GM12892 (cell line): ENCODE measurements at regions not wholly inside any gene's neighbourhood (a gene's known extent, or its start where the extent isn't known, plus 50 kb on each side); places are given as distances from the start of the nearest gene placed in this dataset.

Experiments used
- DNase-seq: peaks from one replicate; pipeline ENCODE4 v3.0.0; 2011; ENCODE audit not compliant: insufficient read length
- FAIRE-seq: peaks from 2 replicates; lab custom pipeline; 2011; peaks lifted over from hg19 to GRCh38; lab: Jason Lieb, UNC
- POLR2A ChIP-seq: IDR thresholded peaks from 2 replicates; pipeline ENCODE4 v1.6.1; 2011; ENCODE audit warnings: low read depth, low read length, control low read depth
- POLR2AphosphoS5 ChIP-seq: IDR thresholded peaks from 2 replicates; pipeline ENCODE4 v1.6.1; 2011; ENCODE audit warnings: low read depth, low read length, control low read depth
- TAF1 ChIP-seq: IDR thresholded peaks from 2 replicates; pipeline ENCODE4 v1.6.1; 2011; ENCODE audit warnings: low read depth, mild to moderate bottlenecking, control low read depth, low read length, borderline replicate concordance

DNA sequence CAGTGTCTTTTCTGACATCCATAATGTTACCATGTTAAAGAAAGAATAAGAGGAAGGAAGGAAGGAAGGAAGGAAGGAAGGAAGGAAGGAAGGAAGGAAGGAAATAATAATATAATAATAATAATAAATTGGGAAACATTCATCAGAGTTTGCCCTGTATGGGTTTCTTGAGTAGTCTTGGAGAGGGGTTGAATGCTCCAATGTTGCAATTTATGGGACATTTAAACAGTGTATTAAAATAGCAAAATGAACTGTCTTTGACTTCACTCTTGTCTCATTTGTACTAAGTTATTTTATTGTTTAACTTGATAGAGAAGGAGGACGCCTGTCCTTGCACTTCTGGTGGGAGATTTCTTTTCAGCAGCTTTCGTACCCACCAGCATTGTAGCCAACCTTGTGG is 277.7 kb downstream of the RNF144A start:
- no peak for DNase-seq
- no peak for FAIRE-seq
- TF ChIP-seq TAF1, result no peak
- no peak for TF ChIP-seq POLR2AphosphoS5
- no peak for TF ChIP-seq POLR2A

DNA sequence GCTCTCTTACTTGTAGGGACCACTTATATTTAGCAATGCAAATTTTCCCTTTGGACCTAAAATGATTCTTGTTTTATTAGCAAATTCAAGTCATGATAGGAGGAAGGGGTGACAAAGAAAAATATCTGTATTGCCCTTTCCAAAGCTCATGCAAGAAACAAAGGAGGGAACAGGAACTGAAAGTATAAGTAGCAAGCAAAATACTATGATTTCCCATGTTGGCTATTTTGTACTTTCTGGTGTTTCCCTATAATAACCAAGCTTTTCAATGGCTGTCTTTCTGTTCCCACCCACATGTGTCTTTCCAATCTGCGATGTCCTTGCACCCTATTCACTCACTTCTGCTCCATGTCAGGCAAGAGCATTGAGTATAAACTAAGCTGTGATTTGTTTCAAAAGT is 279.7 kb downstream of the RNF144A start:
- FAIRE-seq, result peak; percentile 24
- no peak for DNase-seq
- TF ChIP-seq POLR2A, result no peak

GRCh38 chr2:7201851-7202250 is 284.6 kb downstream of the RNF144A start:
- FAIRE-seq, result no peak
- DNase-seq, result no peak
- no peak for TF ChIP-seq POLR2A
- no peak for TF ChIP-seq POLR2AphosphoS5
- no peak for TF ChIP-seq TAF1

GRCh38 chr2:7203056-7203467 is 285.9 kb downstream of the RNF144A start:
- DNase-seq (no peak), FAIRE-seq (peak; percentile 46)
- TF ChIP-seq POLR2AphosphoS5 (no peak), POLR2A (no peak), TAF1 (no peak)

DNA sequence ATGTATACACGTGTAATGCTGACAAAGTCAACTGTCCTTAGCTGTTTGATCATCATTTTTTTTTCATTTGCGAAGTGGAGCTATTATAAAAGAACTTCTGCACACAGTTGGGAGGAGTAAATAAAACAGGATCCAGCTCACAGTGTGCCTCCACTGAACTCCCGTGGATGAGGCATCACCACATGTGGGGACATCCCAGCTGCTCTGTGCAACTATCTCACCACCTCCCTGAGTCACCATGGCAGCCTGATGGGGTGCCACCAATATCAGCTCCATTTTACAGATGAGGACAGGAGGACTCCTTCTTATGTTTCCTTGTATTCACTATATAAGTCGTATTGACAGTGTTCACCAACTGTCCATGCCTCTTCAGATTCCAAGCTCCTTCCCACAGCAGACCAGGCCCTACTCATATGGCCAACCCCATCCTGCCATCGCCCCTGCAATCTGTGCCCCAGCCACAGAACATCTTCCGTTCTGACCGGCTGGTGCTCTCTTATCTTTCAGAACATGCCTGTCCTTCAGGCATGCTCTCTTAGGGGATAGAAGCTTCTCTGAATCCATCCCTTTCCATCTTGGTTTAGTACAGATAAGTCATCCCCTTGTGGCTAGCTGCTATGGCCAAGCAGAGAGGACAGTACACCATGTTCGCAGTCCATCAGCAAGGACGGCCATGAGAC is 288.1 kb downstream of the RNF144A start:
- DNase-seq (no peak), FAIRE-seq (no peak)
- no peak for TF ChIP-seq POLR2A
- TF ChIP-seq POLR2AphosphoS5, result no peak
- no peak for TF ChIP-seq TAF1

DNA sequence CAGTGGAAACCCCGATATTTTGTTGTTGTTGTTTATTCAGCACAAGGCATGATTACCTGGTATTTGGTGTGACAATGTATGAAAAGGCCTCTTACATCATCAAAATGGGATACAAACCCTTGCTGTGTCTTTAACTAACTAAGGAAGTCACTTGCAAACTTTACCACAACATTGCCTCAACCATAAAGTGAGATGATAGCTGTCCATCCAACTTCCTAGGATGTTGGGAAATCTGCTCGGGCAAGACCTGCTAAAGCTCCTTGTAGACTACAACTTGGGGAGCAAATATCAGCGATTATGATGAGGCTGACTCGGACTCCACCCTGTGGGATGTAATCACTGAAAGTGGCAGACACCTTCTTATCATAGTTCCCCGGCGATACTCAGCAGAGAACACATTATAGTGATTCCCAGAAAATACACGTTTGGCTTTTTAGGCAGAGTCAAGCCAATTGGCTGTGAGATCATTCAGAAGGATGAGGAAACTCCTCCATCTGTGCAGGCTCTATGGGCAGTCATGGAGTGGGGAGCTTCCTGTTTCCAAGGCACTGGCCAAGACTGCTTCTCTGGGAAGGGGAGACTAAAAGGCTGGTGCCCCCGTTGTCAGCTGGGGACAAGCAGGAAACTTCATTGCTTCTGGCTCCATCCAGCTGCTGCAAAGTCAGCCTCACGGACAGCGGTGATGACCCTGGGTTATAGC is 289.0 kb downstream of the RNF144A start:
- DNase-seq, result no peak
- no peak for TF ChIP-seq POLR2A
- TF ChIP-seq POLR2AphosphoS5, result no peak
- no peak for TF ChIP-seq TAF1
- FAIRE-seq, result no peak

GRCh38 chr2:7207631-7208030 is 290.4 kb downstream of the RNF144A start:
- FAIRE-seq (no peak), DNase-seq (no peak)
- TF ChIP-seq POLR2AphosphoS5 (no peak), POLR2A (no peak), TAF1 (no peak)

GRCh38 chr2:7209757-7210555 is 292.7 kb downstream of the RNF144A start:
- TF ChIP-seq POLR2A (no peak), POLR2AphosphoS5 (no peak), TAF1 (no peak)
- DNase-seq (no peak), FAIRE-seq (no peak)

DNA sequence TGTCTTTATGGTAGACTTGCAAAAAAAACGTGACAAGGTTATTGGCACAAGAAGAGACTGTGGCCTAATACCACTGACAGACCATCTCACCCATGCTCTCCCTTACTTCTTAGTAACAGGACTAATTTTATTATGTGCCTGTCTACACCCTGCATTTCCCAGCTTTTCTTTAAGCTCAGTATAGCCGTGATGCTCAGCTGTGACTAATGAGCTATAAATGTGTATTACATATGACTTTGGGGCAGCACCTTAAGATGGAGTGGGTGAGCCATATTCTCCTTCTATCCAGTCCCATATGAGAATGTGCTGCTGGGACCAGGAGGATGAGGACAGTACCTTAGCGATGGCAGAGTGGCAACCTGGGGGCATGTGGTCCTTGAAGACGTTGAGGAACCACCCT is 293.5 kb downstream of the RNF144A start:
- DNase-seq (no peak), FAIRE-seq (no peak)
- no peak for TF ChIP-seq POLR2A
- no peak for TF ChIP-seq POLR2AphosphoS5
- TF ChIP-seq TAF1, result no peak

- TF ChIP-seq TAF1, result no peak
- TF ChIP-seq POLR2AphosphoS5, result no peak
- no peak for TF ChIP-seq POLR2A
- DNase-seq (no peak), FAIRE-seq (no peak)
Observed at GRCh38 chr2:7225848-7226247, 308.6 kb downstream of the RNF144A start.

DNA sequence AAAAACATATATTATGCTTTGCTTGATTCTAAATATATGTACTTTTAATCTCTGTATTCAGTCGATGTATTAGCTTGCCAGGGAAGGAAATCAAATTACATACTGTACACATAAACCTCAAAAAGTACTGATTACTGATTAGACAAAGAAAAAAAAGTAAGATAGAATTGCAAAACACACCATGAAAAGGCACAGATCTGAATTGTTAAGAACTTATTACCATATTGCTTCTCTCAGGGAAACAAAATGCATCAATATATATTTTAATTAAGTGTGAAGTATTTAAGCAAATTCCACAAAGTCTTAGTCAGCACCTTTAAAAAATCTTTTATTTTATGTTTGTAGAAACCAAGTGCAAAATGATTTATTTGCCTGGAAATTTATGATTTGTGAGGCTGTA is 309.3 kb downstream of the RNF144A start:
- no peak for FAIRE-seq
- no peak for DNase-seq

DNA sequence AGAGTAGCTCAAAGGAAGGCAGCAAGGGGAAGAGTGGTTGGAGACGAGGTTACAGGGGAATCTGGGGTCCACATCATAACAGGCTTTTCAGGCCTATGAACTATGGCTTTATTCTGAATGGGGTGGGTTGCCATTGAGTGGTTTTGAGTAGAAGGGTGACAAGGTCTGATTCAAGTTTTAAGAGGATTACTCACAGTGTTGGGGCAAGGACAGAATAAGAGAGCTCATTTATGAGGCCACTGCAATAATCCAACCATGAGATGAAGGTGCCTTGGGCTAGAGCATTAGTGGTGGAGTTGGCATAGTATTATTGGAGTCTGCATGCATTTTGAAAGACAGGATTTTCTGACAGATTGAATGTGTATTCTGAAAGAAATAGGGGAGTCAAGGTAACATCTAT is 315.9 kb downstream of the RNF144A start:
- DNase-seq (no peak), FAIRE-seq (no peak)
- TF ChIP-seq POLR2A (no peak), TAF1 (no peak), POLR2AphosphoS5 (no peak)

More for the DNA sequence above, 309.3 kb downstream of the RNF144A start:
- no peak for TF ChIP-seq TAF1
- TF ChIP-seq POLR2A, result no peak
- no peak for TF ChIP-seq POLR2AphosphoS5
